Endodermal cell (in vitro differentiated cells): ENCODE measurements at regions not wholly inside any gene's neighbourhood (a gene's known extent, or its start where the extent isn't known, plus 50 kb on each side); places are given as distances from the start of the nearest gene placed in this dataset.

Experiments
- DNase-seq: peaks from one replicate; pipeline ENCODE4 v3.0.0-alpha.2; 2017
- H3K27ac ChIP-seq: 2 replicates; pipeline ENCODE4 v1.5.1; 2013; ENCODE audit warnings: mild to moderate bottlenecking, low read depth, low read length, moderate library complexity
- H3K27me3 ChIP-seq: 2 replicates; pipeline ENCODE4 v1.6.1; 2013; ENCODE audit warnings: mild to moderate bottlenecking, low read length, moderate library complexity; ENCODE audit not compliant: insufficient read depth, control insufficient read depth, poor library complexity, severe bottlenecking
- H3K36me3 ChIP-seq: 2 replicates; pipeline ENCODE4 v1.7.0; 2013; ENCODE audit warnings: mild to moderate bottlenecking, low read length, moderate library complexity; ENCODE audit not compliant: control insufficient read depth, insufficient read depth
- H3K4me1 ChIP-seq: one replicate; pipeline ENCODE4 v1.7.0; 2013; ENCODE audit warnings: low read length; ENCODE audit not compliant: control insufficient read depth, insufficient read depth
- H3K4me3 ChIP-seq: 2 replicates; pipeline ENCODE4 v1.5.1; 2013; ENCODE audit warnings: mild to moderate bottlenecking, low read length, moderate library complexity
- H3K9ac ChIP-seq: 2 replicates; pipeline ENCODE4 v1.6.1; 2013; ENCODE audit warnings: mild to moderate bottlenecking, low read length, moderate library complexity; ENCODE audit not compliant: poor library complexity, severe bottlenecking; ENCODE audit errors: extremely low read depth
- H3K9me3 ChIP-seq: 2 replicates; pipeline ENCODE4 v1.6.1; 2013; ENCODE audit warnings: mild to moderate bottlenecking, low read length, moderate library complexity; ENCODE audit not compliant: control insufficient read depth
- H3K27ac Mint-ChIP-seq: 2 replicates; pipeline ENCODE4 v1.8.0; 2020; ENCODE audit warnings: mixed read lengths
- H3K27me3 Mint-ChIP-seq: 2 replicates; pipeline ENCODE4 v1.8.0; 2021; ENCODE audit warnings: mild to moderate bottlenecking, mixed read lengths; ENCODE audit not compliant: insufficient read depth
- H3K36me3 Mint-ChIP-seq: 2 replicates; pipeline ENCODE4 v1.8.0; 2020; ENCODE audit warnings: low read depth, mixed read lengths
- H3K4me1 Mint-ChIP-seq: 2 replicates; pipeline ENCODE4 v1.8.0; 2020; ENCODE audit warnings: mixed read lengths
- H3K4me3 Mint-ChIP-seq: 2 replicates; pipeline ENCODE4 v1.8.0; 2020; ENCODE audit warnings: mild to moderate bottlenecking, moderate library complexity, mixed read lengths
- H3K9me3 Mint-ChIP-seq: 2 replicates; pipeline ENCODE4 v1.8.0; 2020; ENCODE audit warnings: mild to moderate bottlenecking, mixed read lengths
- CTCF ChIP-seq: fragments of 200-600 bp; sonication (generic); conservative IDR thresholded peaks from 2 replicates; pipeline ENCODE4 v1.5.0; 2021; ENCODE audit warnings: antibody characterized with exemption, mild to moderate bottlenecking
- WGBS, 2 experiments: methylation state at CpG; one replicate each; pipeline versions ENCODE4 v1.1.5 to v1.1.7; 2013; ENCODE audit warnings: missing lambda C conversion rate in 2 of 2, mixed read lengths in 1 of 2; ENCODE audit not compliant: insufficient coverage in 1 of 2, insufficient read length in 1 of 2; 5-methylcytosine and 5-hydroxymethylcytosine counted together

GRCh38 chr15:77834276-77834990 lies 201.7 kb upstream of the LINGO1 start:
- H3K4me3 ChIP-seq: no peak overlapping the region
- no peak for TF ChIP-seq CTCF
- DNase-seq: peak; percentile 22
- no peaks in the 10 kb centered on the region for H3K27me3 ChIP-seq
- H3K4me3 Mint-ChIP-seq: no peak overlapping the region
- no peak overlapping the region for H3K27ac ChIP-seq
- 87 to 100% methylated on average over 1 to 7 of the region's 7 CpGs for WGBS, 2 experiments
- no peaks in the 10 kb centered on the region for H3K9me3 Mint-ChIP-seq
- H3K27ac Mint-ChIP-seq: no peak overlapping the region
- H3K4me1 ChIP-seq: no peaks in the 10 kb centered on the region
- no peaks in the 10 kb centered on the region for H3K36me3 ChIP-seq
- no peaks in the 10 kb centered on the region for H3K9me3 ChIP-seq
- H3K27me3 Mint-ChIP-seq: no peaks in the 10 kb centered on the region
- no peaks in the 10 kb centered on the region for H3K36me3 Mint-ChIP-seq
- H3K9ac ChIP-seq: no peak overlapping the region
- peaks cover 2% of the 10 kb centered on the region for H3K4me1 Mint-ChIP-seq

- peak; percentile 8 for DNase-seq
Observed at GRCh38 chr15:77832874-77833273, 200.2 kb upstream of the LINGO1 start.

GRCh38 chr15:77831986-77832385 lies 199.3 kb upstream of the LINGO1 start:
- H3K9me3 Mint-ChIP-seq: no peaks in the 10 kb centered on the region
- no peaks in the 10 kb centered on the region for H3K36me3 ChIP-seq
- no peak overlapping the region for H3K4me3 ChIP-seq
- H3K9ac ChIP-seq: no peak overlapping the region
- H3K27ac ChIP-seq: no peak overlapping the region
- peaks cover 2% of the 10 kb centered on the region for H3K4me1 Mint-ChIP-seq
- no peak overlapping the region for H3K4me3 Mint-ChIP-seq
- TF ChIP-seq CTCF: peak; percentile 6
- no peaks in the 10 kb centered on the region for H3K4me1 ChIP-seq
- no peaks in the 10 kb centered on the region for H3K36me3 Mint-ChIP-seq
- no peaks in the 10 kb centered on the region for H3K27me3 ChIP-seq
- 84 to 87% methylated on average over 2 to 4 of the region's 4 CpGs for WGBS, 2 experiments
- DNase-seq: no peak
- no peak overlapping the region for H3K27ac Mint-ChIP-seq
- no peaks in the 10 kb centered on the region for H3K9me3 ChIP-seq
- no peaks in the 10 kb centered on the region for H3K27me3 Mint-ChIP-seq

More at GRCh38 chr15:77832874-77833273, 200.2 kb upstream of the LINGO1 start:
- Histone ChIP-seq H3K9ac (no peak overlapping the region), H3K27me3 (no peaks in the 10 kb centered on the region), H3K9me3 (no peaks in the 10 kb centered on the region), H3K36me3 (no peaks in the 10 kb centered on the region), H3K27ac (no peak overlapping the region), H3K4me3 (no peak overlapping the region), H3K4me1 (no peaks in the 10 kb centered on the region)
- no peak for TF ChIP-seq CTCF
- Mint-ChIP-seq H3K36me3 (no peaks in the 10 kb centered on the region), H3K9me3 (no peaks in the 10 kb centered on the region), H3K4me1 (peaks cover 2% of the 10 kb centered on the region), H3K27ac (no peak overlapping the region), H3K4me3 (no peak overlapping the region), H3K27me3 (no peaks in the 10 kb centered on the region)
- 76 to 100% methylated on average over 2 of the region's 2 CpGs for WGBS, 2 experiments
